Heart right ventricle (tissue), 16 donors: ENCODE measurements at regions not wholly inside any gene's neighbourhood (a gene's known extent, or its start where the extent isn't known, plus 50 kb on each side); places are given as distances from the start of the nearest gene placed in this dataset.

Experiments
- ATAC-seq, 8 donors: fragments of 200-7000 bp; cut with Tn5 transposase; one replicate each; pipeline ENCODE4 v1.9.1; 2020; ENCODE audit warnings: mild to moderate bottlenecking in 8 of 8, moderate library complexity in 8 of 8, moderate number of reproducible peaks in 1 of 8
- DNase-seq, 2 donors: peaks; one replicate each; pipeline ENCODE4 v3.0.0-alpha.2; 2020
- H3K27ac ChIP-seq, 10 donors: fragments of 200-600 bp; sonication (generic) in 2 of 10; one replicate each; pipeline versions ENCODE4 v1.5.0 to v1.8.0; 2020 to 2022; ENCODE audit warnings: mild to moderate bottlenecking in 3 of 10
- H3K27me3 ChIP-seq, 7 donors: fragments of 200-600 bp; one replicate each; pipeline ENCODE4 v1.8.0; 2021 to 2022; ENCODE audit warnings: mild to moderate bottlenecking in 2 of 7
- H3K36me3 ChIP-seq, 9 donors: fragments of 200-600 bp; sonication (generic) in 1 of 9; one replicate each; pipeline versions ENCODE4 v1.5.0 to v1.8.0; 2020 to 2022; ENCODE audit warnings: mild to moderate bottlenecking in 2 of 9
- H3K4me1 ChIP-seq, 9 donors: fragments of 200-600 bp; sonication (generic) in 1 of 9; one replicate each; pipeline versions ENCODE4 v1.5.0 to v1.8.0; 2020 to 2022; ENCODE audit warnings: mild to moderate bottlenecking in 4 of 9
- H3K4me3 ChIP-seq, 10 donors: fragments of 200-600 bp; sonication (generic) in 2 of 10; one replicate each; pipeline versions ENCODE4 v1.5.0 to v1.8.0; 2020 to 2022; ENCODE audit warnings: mild to moderate bottlenecking in 7 of 10, moderate library complexity in 2 of 10
- H3K9me3 ChIP-seq, 11 donors: fragments of 200-600 bp in 10 of 11; sonication (generic) in 2 of 11; one replicate each; pipeline versions ENCODE4 v1.5.0 to v1.8.0; 2013 to 2022; ENCODE audit warnings: mild to moderate bottlenecking in 2 of 11, control low read depth in 1 of 11, moderate library complexity in 1 of 11
- WGBS, 2 donors: extraction: QIAGEN DNeasy Blood & Tissue Kit; methylation state at CpG; one replicate each; pipeline ENCODE4 v1.1.7; 2013; ENCODE audit warnings: inconsistent platforms in 1 of 2; 5-methylcytosine and 5-hydroxymethylcytosine counted together
- intact Hi-C, 10 donors: fragments of 100-400 bp; cut with DNase I; formaldehyde crosslinking; loops; one replicate each; pipeline versions ENCODE4 v1.11.1 to v1.14.2; 2022
- TF ChIP-seq, protein P1 (sequence below), 9 donors: fragments of 200-600 bp; sonication (generic) in 2 of 9; IDR thresholded peaks; one replicate each; pipeline versions ENCODE4 v1.5.0 to v1.8.0; 2021 to 2022; ENCODE audit warnings: antibody characterized with exemption in 9 of 9, mild to moderate bottlenecking in 5 of 9, moderate library complexity in 1 of 9
- donor health status: Arrhythmogenic right ventricular cardiomyopathy.
- donor health status: ischemic (EF 13 %, LVEDD 7.1; RV severe dilation, severe dysfunction).
- donor health status: healthy with polysubstance abuse.
- donor health status: DM: no; HTN: yes; CAD: no.
- donor health status: DM: no; HTN: no; CAD: no.
- donor health status: ischemic (EF 25% LVEDD 6.9; RV normal size, moderate dysfunction).
- donor health status: ischemic (EF 25% LVEDD 5.7; RV mildly dilated, moderate dysfunction).
- donor health status: healthy.
- donor health status: DM: yes; HTN: yes; CAD: no.
- donor health status: Ischemic cardiomyopathy.
- donor health status: ischemic (EF 35%, LVEDD 5.7; RV mildly dilated, moderate dysfunction).
- donor health status: nonischemic (EF 11% LVEDD 7.7; RV severe dilation, severe dysfunction).
- donor health status: DM: yes; HTN: yes; CAD: no.
- donor health status: PGD.
- donor health status: ischemic (EF 29% LVEDD 5.4; RV normal size, mild dysfunction).
- donor health status: nonischemic (EF 23%, LVEDD 6.1; RV moderate dilation, normal function).

DNA sequence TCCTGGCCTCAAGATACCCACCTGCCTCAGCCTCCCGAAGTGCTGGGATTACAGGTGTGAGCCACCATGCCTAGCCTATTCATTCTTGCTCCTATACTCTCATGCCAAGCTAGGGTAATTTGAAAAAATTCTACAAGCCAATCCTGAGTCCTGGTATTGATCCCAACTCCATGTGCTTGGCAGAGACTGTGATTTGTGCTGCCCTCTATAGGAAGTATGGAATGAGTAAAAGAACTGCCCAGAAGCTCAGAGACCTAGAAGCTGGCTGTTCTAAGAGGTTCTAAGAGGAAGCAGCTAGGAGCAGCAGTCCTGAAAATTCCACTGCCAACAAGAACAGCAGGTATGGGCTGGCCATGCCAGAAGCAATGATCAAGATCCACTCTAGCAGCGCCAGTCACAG, 402.5 kb downstream of the PCNX1 start:
- DNase-seq (no peak), ATAC-seq (no peak)
- intact Hi-C loops, result loop anchor here in 2 of 10 donors (10.0 kb wide), 2 partner anchors 155 to 445 kb away; no protein-coding TSS in a partner anchor
- TF ChIP-seq, protein P1, sequence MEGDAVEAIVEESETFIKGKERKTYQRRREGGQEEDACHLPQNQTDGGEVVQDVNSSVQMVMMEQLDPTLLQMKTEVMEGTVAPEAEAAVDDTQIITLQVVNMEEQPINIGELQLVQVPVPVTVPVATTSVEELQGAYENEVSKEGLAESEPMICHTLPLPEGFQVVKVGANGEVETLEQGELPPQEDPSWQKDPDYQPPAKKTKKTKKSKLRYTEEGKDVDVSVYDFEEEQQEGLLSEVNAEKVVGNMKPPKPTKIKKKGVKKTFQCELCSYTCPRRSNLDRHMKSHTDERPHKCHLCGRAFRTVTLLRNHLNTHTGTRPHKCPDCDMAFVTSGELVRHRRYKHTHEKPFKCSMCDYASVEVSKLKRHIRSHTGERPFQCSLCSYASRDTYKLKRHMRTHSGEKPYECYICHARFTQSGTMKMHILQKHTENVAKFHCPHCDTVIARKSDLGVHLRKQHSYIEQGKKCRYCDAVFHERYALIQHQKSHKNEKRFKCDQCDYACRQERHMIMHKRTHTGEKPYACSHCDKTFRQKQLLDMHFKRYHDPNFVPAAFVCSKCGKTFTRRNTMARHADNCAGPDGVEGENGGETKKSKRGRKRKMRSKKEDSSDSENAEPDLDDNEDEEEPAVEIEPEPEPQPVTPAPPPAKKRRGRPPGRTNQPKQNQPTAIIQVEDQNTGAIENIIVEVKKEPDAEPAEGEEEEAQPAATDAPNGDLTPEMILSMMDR (IDR thresholded peaks at IDR 0.05), result peak in 1 of 9 donors; percentile 12
- no peaks in the 10 kb centered on the region for H3K4me1 ChIP-seq
- 93 to 100% methylated on average over 2 of the region's 2 CpGs for WGBS, 2 donors
- H3K4me3 ChIP-seq, result no peak overlapping the region
- H3K36me3 ChIP-seq, result no peaks in the 10 kb centered on the region
- peaks cover 0 to 23% (median 0%) of the 10 kb centered on the region in 11 donors for H3K9me3 ChIP-seq
- H3K27me3 ChIP-seq, result peaks cover 0 to 6% (median 0%) of the 10 kb centered on the region in 7 donors
- no peak overlapping the region for H3K27ac ChIP-seq

DNA sequence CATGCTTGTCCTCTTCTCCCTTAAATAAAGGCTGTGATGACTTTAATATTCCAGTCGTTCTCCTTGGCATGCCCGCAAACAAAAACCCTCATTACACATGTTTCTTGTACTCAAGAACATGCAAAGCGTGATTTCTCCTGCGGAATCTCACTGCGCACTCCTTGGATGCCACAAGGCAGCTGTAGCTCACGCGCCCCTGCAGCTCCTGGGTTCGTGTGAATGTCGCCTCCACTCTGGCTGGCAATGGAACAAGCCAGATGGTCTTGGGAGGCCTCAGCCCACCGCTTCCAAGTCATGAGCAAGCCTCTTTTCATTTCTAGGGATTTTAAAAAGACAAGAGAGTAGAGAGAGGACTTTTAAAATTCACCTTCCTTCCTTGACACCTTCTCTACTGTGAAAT, 403.8 kb downstream of the PCNX1 start:
- TF ChIP-seq, protein P1 (IDR thresholded peaks at IDR 0.05), result no peak
- H3K4me1 ChIP-seq, result no peaks in the 10 kb centered on the region
- WGBS, 2 donors, result 89 to 91% methylated on average over 10 of the region's 10 CpGs
- ATAC-seq, result no peak
- no peak overlapping the region for H3K27ac ChIP-seq
- intact Hi-C loops, result loop anchor here in 2 of 10 donors (10.0 kb wide), 2 partner anchors 156 to 444 kb away; no protein-coding TSS in a partner anchor
- no peak overlapping the region for H3K4me3 ChIP-seq
- DNase-seq, result no peak
- H3K36me3 ChIP-seq, result no peaks in the 10 kb centered on the region
- H3K9me3 ChIP-seq, result peaks cover 0 to 14% (median 0%) of the 10 kb centered on the region in 11 donors
- peaks cover 0 to 6% (median 0%) of the 10 kb centered on the region in 7 donors for H3K27me3 ChIP-seq

DNA sequence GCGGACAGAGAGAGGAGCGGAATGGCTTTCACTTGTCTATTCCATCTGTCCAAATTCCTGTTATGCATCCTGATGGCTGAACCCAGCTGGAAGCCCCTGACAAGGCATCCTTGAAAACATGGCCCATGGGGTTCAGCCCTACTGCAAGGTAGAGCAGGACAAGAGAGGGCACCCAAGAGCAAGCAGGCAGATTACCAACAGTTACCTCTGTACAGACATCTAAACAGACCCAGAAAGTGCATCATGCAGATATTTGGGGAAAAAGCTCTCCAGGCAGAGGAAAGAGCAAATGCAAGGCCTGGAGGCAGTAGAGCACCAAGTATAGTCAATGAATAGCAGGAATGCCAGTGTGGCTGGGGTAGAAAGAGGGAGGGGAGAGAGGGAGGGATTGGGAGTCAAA, 407.5 kb downstream of the PCNX1 start:
- TF ChIP-seq, protein P1 (IDR thresholded peaks at IDR 0.05), result no peak
- H3K36me3 ChIP-seq, result no peaks in the 10 kb centered on the region
- H3K4me3 ChIP-seq, result no peak overlapping the region
- peaks cover 0 to 14% (median 6%) of the 10 kb centered on the region in 9 donors for H3K4me1 ChIP-seq
- intact Hi-C loops, result loop anchor here in 2 of 10 donors (10.0 kb wide), 2 partner anchors 160 to 440 kb away; no protein-coding TSS in a partner anchor
- WGBS, 2 donors, result 98% methylated on average over 2 of the region's 2 CpGs
- ATAC-seq (no peak), DNase-seq (no peak)
- no peak overlapping the region for H3K27ac ChIP-seq
- H3K27me3 ChIP-seq, result peaks cover 0 to 6% (median 0%) of the 10 kb centered on the region in 7 donors
- H3K9me3 ChIP-seq, result peaks cover 0 to 9% (median 0%) of the 10 kb centered on the region in 11 donors

DNA sequence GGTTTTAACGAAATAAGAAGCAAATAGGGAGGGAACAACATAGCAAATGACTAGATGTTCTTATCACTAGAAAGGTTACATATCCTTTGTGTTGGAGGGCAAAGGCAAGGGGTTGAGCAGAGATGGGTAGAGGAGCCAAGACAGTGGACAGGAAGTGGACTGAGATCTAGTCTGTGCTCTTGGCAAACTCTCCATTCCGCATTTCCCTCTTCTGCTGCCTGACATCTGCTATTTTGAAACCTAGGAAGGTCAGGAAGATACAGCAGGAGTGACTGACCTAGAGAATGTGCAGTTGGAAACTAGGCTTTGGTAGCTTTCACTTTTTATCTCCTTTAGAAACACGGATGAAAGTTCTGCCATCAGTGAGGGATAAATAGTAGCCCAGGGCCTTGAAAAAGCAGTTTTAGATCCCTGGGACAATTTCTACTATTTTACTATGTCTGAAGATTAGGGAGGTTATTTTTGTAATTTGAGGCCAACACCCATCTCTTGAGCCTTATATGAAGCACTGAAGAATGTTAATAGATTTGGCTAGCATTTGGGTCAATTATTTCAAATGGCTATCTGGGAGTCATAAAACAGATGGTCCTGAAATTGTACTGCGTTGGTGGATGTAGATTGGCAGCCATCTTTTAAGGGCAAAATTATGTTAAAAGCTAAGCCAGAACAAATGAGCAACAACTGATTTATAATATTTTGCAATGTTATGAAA, 410.3 kb downstream of the PCNX1 start:
- ATAC-seq, result no peak
- TF ChIP-seq, protein P1 (IDR thresholded peaks at IDR 0.05), result no peak
- Histone ChIP-seq H3K27ac (peak overlapping the region in 5 of 10 donors; percentile 23 to 64 (median 28)), H3K36me3 (no peaks in the 10 kb centered on the region), H3K4me3 (no peak overlapping the region), H3K27me3 (no peaks in the 10 kb centered on the region), H3K4me1 (peaks cover 0 to 29% (median 18%) of the 10 kb centered on the region in 9 donors), H3K9me3 (peaks cover 0 to 9% (median 0%) of the 10 kb centered on the region in 11 donors)
- intact Hi-C loops, result loop anchor here in 2 of 10 donors (10.0 kb wide), 2 partner anchors 163 to 437 kb away; no protein-coding TSS in a partner anchor
- DNase-seq, result no peak
- WGBS, 2 donors, result 44 to 52% methylated on average over 4 of the region's 4 CpGs
